Sciatic nerve (tissue), 2 donors: ENCODE measurements at regions not wholly inside any gene's neighbourhood (a gene's known extent, or its start where the extent isn't known, plus 50 kb on each side); places are given as distances from the start of the nearest gene placed in this dataset.

ENCODE experiments used
- ATAC-seq: fragments of 200-7000 bp; cut with Tn5 transposase; one replicate; pipeline ENCODE4 v1.9.1; 2020; ENCODE audit warnings: mild to moderate bottlenecking, moderate library complexity
- DNase-seq: peaks from one replicate; pipeline ENCODE4 v3.0.0-alpha.2; 2020; ENCODE audit warnings: low spot score
- intact Hi-C: fragments of 100-400 bp; cut with DNase I; formaldehyde crosslinking; loops from one replicate; pipeline ENCODE4 v1.14.2; 2022
- donor health status: DM: no; HTN: no; CAD: no.
- donor health status: DM: no; HTN: no; CAD: no.

DNA sequence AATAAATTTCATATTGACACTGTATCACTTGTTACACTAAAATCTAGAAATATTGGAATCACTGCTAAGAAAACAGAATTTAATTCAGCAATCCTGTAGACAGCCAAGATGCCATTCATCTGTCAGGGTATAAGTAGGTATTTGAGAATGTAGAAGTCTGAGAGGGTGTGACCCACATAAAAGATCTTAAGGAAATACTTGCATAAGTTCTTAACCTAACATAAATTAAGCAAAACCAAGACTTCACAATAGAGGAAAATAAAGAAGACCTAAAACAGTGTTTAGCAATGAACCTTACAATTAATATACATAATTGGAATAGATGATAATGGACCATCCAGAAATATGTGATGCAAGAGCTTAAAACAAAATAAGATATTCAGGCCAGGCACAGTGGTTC lies 636.2 kb downstream of the TBC1D4 start:
- DNase-seq (no peak), ATAC-seq (no peak)
- intact Hi-C loops: no loop called here

DNA sequence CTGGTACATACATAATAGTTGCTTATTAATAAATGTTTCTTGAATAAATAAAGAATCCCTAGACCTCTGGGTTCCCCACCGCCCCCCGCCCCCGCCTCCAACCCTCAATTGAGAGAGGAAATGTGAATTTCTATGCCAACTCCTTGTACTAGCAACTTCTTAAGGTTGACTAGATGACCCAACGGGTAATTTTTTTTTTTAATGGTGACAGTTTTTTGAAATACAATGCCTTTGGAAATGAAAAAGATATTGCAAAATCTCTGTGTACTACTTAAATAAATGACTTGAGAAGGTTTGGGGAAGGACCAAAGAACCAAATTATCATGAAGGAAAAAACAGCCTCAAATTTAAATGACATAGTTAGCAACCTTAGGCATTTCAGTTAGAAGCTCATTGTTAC lies 640.3 kb downstream of the TBC1D4 start:
- intact Hi-C loops: no loop called here
- DNase-seq (no peak), ATAC-seq (no peak)

DNA sequence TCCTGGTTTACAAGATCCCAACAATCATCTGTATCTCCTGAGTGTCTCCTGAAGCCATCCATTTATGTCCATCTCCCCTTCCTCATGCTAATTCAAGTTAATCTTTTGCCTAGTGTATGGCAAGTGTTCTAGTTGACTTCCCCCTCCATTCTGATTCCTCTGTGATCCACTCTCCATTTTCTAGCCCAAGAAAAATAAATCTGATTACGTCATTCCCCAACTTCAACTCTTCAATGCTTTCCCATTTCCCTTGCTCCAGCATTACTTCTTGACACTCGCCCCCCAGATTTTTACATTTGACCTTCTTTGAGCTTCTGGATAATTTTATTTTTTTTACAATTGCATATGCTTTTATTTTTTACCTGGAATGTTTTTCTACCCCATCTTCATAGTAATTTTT lies 640.8 kb downstream of the TBC1D4 start:
- ATAC-seq (no peak), DNase-seq (no peak)
- intact Hi-C loops: no loop called here

DNA sequence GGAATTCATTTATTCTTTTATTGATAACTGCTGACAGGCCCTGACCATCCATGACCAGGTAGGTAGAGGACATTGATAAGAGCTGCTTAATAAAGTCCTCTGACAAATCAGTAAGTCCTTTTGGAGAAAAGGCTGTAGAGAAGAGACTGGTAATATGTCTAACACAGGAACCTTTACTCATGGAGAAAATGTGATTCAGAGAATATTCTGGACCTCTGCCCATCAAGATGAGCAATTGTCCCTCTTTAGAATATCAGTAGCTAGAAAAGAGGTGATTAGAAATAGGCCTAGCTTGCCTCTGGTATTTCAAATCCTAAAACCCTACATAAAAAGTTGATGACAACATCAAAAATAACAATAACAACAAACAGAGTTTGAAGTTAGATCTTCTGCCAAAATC lies 642.3 kb downstream of the TBC1D4 start:
- DNase-seq (no peak), ATAC-seq (no peak)
- intact Hi-C loops: no loop called here

DNA sequence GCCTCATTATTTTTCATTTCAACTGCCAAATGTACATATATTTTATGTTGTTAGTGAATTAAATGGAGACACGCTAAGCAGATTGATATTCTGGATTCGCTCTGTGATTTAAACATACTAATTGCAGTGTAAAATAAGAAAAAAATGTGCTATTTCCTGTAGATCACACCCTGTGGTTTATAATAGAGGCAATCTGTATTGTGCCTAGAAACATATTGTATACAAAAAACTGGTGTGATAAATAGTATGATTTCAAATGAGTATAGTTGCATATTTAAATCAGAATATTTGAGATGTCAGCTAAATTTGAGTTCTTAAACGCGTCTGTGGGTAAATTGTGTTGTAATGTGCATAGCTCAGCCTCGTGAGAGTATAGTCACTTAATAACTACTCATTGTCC lies 643.9 kb downstream of the TBC1D4 start:
- intact Hi-C loops: no loop called here
- ATAC-seq (no peak), DNase-seq (no peak)

DNA sequence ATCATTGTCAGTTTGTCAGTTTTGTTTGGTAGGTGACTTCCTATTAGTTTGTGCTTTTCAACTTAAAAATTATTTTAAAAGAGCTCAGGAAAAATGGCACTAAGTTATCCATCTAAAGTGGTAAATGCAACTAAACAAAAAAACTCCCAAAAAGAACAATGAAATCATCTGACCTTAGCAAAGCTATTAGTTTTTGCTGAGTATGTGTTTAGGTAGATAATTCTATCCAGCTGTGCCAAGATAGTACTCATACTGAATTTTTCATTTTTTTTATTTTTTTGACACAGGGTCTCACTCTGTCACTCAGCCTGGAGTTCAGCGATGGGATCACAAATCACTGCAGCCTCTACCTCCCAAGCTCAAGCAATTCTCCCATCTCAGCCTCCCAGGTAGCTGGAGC lies 645.3 kb downstream of the TBC1D4 start:
- intact Hi-C loops: no loop called here
- ATAC-seq: no peak
- DNase-seq: no peak

DNA sequence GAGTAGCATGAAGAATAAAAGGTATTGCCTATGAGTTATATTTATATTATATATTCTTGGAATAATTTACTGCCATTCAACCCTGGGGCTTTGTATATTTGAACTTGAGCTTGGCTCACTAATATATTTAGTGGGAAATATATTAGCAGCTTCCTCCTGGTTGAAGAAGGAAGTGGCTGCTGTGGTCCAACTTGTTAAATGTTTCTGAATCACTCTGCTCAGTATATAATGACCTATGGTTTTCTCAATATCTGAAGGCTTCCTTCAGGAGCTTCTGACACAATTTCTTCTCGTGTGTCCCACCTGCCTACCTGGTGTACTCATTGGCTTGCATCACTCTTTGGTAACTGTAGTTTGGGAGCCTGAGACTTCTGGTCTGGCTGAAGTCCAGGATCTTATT lies 646.4 kb downstream of the TBC1D4 start:
- intact Hi-C loops: no loop called here
- no peak for DNase-seq
- no peak for ATAC-seq

DNA sequence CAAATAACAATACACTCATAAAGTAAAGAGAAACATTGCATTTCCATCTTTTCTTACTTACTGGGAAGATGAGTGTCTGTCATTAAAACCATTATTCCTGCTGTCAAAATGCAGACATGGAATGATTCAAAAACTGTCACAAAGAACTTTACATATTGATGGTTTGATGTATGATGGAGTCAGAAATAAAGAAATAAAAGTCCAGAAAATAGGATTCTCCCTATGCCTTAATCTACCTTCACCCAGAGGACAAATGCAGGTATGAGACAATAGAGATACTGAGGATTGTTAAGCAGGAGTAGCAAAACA lies 656.1 kb downstream of the TBC1D4 start:
- DNase-seq (no peak), ATAC-seq (no peak)
- intact Hi-C loops: no loop called here

DNA sequence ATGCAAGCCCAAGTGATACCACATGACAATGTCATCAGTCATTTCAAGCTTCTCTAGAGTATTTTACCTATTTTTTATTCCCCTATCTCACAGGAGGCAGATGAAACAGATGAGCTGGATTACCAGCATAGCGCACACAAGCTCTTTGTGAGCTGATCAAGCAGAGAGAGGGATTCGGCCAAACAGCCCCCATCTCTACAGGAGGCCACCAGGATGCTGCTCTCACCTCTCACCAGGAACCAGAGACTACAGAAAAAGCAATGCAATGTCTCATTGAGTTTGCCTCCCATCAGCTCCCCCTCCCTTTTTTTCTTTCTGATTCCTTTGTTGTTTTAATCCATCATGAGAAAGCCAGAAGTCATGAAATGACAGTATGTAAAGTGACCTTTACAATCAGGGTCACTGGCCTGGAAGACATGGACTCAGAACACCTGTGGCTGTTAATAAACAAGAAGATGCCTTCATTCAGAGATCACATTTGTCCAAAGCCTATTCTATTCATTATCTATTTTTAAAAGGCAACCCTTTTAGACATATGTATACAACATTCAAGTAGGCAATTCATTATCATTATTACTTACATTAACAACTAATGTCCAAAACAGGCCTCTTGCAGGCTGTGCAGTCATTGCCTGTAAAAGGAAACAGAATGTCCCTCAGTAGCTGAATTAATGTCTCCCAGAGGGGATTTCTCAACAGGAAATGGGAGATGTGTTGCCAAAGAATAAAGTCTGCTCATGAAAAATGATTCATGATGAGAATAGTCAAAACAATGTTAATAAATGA lies 656.6 kb downstream of the TBC1D4 start:
- ATAC-seq (peak; percentile 57), DNase-seq (no peak)
- intact Hi-C loops: no loop called here

DNA sequence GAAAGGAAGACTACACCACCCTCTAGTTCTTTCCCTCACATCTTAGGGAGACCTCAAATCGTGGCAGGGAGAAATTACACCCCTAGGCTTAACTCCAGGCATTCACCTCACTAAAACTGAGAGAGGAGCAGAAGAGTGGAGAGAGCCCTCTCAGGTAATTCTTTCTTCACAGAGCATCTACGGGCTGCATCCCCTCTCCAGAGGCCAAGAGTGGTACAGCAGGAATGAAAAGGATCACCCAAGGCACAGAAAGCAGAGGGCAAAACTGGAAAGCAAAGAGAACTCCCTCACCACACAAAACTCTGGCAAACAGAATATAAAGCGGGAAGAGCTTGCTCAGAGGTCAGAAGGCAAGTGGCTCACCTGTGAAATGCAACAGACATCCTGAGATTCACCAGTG lies 661.2 kb downstream of the TBC1D4 start:
- ATAC-seq (no peak), DNase-seq (no peak)
- intact Hi-C loops: no loop called here

DNA sequence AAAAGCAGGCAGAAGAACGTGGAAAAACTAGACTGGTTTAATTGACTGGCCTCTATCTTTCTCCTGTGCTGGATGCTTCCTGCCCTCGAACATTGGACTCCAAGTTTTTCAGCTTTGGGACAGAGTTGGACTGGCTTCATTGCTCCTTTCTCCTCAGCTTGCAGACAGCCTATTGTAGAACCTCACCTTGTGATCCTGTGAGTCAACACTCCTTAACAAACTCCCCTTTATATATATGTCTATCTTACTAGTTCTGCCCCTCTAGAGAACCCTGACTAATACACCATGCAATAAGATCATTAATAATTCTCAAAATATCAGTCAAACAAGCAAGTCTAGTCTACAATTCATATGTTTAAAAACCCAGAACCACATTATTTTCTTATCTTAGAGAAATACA lies 662.4 kb downstream of the TBC1D4 start:
- DNase-seq (no peak), ATAC-seq (no peak)
- intact Hi-C loops: no loop called here

DNA sequence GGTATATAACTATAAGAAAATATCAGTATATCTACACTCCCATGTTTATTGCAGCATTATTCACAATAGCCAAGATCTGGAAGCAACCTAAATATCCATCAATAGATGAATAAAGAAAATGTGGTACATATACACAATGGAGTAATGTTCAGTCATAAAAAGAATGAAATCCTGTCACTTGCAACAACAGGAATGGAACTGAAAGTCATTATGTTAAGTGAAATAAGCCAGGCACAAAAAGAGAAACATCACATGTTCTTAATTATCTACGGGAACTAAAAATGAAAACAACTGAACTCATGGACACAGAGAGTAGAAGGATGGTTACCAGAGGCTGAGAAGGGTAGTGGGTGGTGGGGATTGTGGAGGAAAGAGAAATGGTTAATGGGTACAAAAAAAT lies 665.2 kb downstream of the TBC1D4 start:
- intact Hi-C loops: no loop called here
- no peak for ATAC-seq
- DNase-seq: no peak

DNA sequence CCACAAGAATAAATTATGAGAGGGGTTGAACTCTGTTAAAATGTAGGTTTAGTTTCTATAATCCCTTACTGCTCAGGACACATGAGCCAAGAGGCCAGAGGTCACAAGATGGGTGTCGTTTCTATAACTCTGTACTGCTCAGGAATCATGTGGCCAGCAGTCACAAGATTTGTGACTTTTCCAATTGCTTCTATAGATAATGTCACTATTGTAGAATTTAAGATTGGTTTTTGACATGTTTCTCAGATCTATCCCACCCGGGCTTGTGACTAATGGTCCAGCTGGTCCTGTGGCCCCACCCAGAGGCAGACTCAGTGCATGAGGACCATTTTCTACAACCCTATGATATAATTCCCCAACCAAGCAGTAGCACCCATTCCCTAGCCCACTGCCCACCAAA lies 662.0 kb upstream of the KLF12 start:
- DNase-seq (no peak), ATAC-seq (no peak)
- intact Hi-C loops: no loop called here

DNA sequence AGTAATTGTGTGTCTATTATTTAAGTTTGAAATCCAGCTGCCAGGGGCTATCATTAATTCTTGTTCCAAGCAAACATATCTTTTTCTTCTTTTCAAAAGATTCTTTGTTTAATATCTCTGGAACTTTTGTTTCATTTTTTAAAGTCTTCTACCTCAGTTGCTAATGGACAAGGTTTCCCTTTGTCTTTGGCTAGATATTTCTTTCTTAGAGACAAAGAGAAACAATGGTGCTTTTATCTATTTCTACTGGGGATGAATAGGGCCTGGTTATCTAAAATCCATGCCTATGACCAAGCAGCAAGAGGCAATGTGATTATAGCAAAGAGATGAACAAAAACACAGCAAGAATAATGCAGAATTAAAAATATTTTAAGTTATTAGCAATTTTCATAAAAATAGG lies 661.3 kb upstream of the KLF12 start:
- DNase-seq (no peak), ATAC-seq (no peak)
- intact Hi-C loops: no loop called here

DNA sequence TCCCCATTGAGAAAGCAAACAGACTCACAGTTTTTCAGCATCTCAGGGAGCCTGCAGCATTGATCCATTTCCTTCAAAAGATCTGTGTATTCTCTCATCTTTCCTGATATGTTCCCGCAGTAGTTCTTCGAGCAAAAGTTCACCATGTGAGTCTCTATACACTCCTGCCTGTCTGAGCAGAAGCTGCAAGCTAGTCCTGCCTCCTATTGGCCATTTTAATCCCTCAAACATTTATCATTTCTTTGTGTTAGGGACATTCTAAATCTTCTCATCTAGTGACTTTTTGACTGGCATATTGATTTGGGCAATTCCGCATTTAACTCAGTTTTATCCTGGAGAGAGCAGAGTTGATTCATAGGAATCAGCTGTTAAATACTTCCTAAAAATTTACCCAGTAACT lies 660.4 kb upstream of the KLF12 start:
- DNase-seq: no peak
- intact Hi-C loops: no loop called here
- no peak for ATAC-seq

DNA sequence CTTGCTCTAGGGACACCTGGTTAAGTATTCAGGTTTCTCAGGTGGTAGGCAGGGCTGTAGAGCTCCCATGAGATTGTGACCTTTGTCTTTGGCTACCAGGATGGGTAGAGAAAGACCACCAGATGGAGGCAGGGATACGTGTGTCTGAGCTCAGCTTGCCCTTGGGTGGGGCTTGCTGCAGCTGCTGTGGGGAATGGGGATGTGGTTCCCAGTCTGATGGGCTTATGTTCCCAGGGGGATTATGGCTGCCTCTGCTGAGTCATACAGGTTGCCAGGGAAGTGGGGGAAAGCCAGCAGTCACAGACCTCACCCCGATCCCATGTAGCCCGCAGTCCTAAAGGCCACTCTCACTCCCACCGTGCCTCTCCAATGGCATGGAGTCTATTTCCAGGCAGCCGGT lies 659.9 kb upstream of the KLF12 start:
- intact Hi-C loops: no loop called here
- ATAC-seq (no peak), DNase-seq (no peak)

DNA sequence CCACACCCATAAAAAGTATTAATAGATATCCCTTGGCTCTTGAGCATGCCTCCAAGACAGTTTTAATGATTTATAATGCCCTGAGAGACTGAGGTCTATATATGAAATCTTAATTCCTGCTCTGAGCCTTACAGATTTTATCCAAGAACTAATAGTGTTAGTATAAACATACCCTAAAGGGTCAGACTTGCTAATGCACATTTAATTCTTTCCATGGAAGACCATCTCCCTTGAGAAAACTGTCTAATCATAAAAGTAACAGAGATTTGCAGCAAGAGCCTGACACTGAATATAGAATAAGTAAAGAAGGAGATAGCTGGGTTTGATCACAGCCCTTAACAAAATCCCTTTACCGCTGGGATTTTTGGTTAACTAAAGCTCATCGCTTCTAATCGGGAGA lies 650.8 kb upstream of the KLF12 start:
- intact Hi-C loops: no loop called here
- no peak for ATAC-seq
- DNase-seq: no peak

DNA sequence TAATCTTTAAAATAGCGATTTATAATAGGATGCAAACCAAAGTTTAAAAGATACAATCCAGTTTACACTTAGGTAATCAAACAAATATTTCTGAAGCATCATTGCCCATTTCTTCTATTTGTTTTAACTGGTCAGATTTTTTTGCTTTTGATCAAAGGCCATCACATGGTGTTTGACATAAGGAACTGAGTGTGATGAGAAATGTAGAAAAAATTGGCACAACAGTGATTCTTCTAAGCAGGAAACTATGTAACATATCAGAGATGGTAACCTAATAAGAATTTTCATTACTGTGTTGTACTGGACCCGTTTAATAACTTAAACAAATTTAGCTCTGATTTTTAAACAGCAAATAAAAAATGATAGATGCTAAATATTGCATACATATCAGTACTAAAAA lies 644.7 kb upstream of the KLF12 start:
- intact Hi-C loops: no loop called here
- ATAC-seq: no peak
- no peak for DNase-seq

DNA sequence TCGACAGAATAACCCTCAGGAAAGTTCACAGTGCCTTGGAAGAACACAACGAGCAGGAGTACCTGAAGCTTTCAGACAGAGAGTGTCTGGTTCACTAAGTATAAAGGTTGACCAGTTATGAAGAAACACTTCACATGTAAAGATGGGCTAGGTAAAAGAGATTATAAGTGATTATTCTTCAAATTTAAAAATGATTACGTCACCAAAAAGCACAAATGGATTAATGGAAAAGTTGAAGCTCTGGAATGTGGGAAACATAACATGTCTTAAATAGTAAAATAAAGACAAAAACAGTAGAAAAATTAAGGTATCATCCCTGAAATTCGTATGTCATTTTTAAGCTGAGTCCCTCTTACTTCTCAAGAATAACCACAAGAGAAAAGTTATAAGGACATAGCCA lies 643.9 kb upstream of the KLF12 start:
- DNase-seq: no peak
- no peak for ATAC-seq
- intact Hi-C loops: no loop called here

DNA sequence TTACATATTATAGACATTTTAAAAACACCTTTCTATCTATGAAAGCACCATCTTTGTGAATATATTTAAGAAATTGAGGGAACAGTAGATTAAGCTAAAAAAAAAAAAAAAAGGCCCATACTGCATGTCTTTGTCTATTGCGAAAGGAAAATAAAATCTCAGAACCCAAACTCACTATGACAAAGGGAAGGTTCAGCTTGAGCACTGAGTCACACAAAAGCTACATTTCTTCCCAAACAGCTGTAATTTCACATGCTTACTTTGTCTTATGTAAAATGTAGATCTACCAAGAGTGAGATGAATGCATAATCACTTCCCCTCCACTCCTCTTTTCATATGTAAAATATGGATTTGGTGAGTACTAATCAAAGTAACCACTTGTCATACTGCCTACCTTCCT lies 640.1 kb upstream of the KLF12 start:
- ATAC-seq (no peak), DNase-seq (no peak)
- intact Hi-C loops: no loop called here

DNA sequence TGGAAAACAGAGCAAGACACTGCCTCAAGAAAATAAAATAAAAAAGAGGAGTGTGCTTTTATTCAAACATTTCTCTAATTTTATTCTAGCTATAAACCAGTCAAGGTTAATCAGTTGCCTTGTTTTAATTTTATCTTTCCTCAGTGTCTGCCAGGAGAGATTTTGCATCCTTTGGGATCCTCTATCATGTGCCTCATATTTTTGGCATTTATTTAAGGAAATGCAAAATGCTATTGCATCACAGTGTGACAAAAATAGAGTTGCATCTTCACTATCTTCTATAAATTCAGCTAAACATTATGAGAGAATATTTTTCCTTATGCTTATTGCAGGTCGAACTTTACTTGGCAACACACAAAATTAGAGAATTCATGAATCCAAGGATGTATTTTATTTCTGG lies 639.0 kb upstream of the KLF12 start:
- DNase-seq (no peak), ATAC-seq (peak; percentile 30)
- intact Hi-C loops: no loop called here

DNA sequence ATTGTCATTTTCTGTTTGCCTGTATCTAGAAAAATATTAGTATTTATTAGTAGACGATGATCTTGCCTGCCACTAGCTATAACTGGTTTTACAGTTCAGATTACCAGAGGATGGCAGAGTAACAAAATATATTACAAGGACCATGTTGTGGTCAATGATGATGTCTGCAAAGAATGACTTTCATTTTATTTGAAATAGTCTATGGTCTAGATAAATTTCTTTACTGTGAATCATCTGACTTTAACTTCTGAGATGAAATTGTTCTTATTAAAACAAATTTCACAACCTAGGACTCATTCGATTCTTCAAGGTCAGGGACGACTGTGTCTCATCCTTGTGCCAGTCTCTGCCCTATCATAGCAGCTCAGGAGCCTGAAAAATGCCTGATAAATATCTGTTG lies 637.8 kb upstream of the KLF12 start:
- ATAC-seq (no peak), DNase-seq (no peak)
- intact Hi-C loops: no loop called here
